Naive thymus-derived CD4-positive, alpha-beta T cell (primary cell): ENCODE measurements at regions not wholly inside any gene's neighbourhood (a gene's known extent, or its start where the extent isn't known, plus 50 kb on each side); places are given as distances from the start of the nearest gene placed in this dataset.

Experiments
- ATAC-seq: fragments of 150-1000 bp; cut with Tn5 transposase; 2 replicates; pipeline ENCODE4 v1.10.0; 2021; ENCODE audit warnings: mild to moderate bottlenecking, moderate library complexity
- CTCF ChIA-PET: fragments of 350-600 bp; sonication (Branson Sonifier 250); formaldehyde crosslinking; loops from one replicate; lab custom pipeline; 2021; ENCODE audit warnings: antibody characterized with exemption; lab: Charles Lee
- POLR2A ChIA-PET: fragments of 350-600 bp; sonication (Branson Sonifier 250); formaldehyde crosslinking; loops from one replicate; lab custom pipeline; 2021; ENCODE audit warnings: antibody characterized with exemption, inconsistent platforms; lab: Charles Lee
- DNase-seq, 9 donors: peaks; one replicate each; pipeline versions ENCODE4 v3.0.0 to v3.0.0-alpha.2; 2020 to 2022; ENCODE audit warnings: mixed read lengths in 1 of 9
- H3K27ac ChIP-seq: one replicate; pipeline ENCODE4 v1.7.0; 2013; ENCODE audit warnings: mild to moderate bottlenecking, low read depth, low read length, moderate library complexity
- H3K27me3 ChIP-seq, 2 donors: one replicate each; pipeline ENCODE4 v1.7.0; 2013; ENCODE audit warnings: low read length in 2 of 2, mild to moderate bottlenecking in 2 of 2, moderate library complexity in 2 of 2; ENCODE audit not compliant: control insufficient read depth in 2 of 2, insufficient read depth in 2 of 2
- H3K36me3 ChIP-seq, 3 experiments: 1 replicate in 2 of 3; 2 replicates in 1 of 3; pipeline ENCODE4 v1.7.0; 2013; ENCODE audit warnings: low read length in 3 of 3, mild to moderate bottlenecking in 3 of 3, moderate library complexity in 1 of 3; ENCODE audit not compliant: insufficient read depth in 3 of 3, control insufficient read depth in 2 of 3
- H3K4me1 ChIP-seq, 2 donors: one replicate each; pipeline ENCODE4 v1.7.0; 2013; ENCODE audit warnings: low read length in 2 of 2, mild to moderate bottlenecking in 2 of 2, moderate library complexity in 1 of 2; ENCODE audit not compliant: control insufficient read depth in 2 of 2, insufficient read depth in 2 of 2
- H3K4me3 ChIP-seq: 2 replicates; pipeline ENCODE4 v1.7.0; 2013; ENCODE audit warnings: mild to moderate bottlenecking, low read length
- H3K9me3 ChIP-seq, 3 experiments: 1 replicate in 2 of 3; 2 replicates in 1 of 3; pipeline ENCODE4 v1.7.0; 2013; ENCODE audit warnings: low read length in 3 of 3; ENCODE audit not compliant: control insufficient read depth in 2 of 3
- H3K27ac Mint-ChIP-seq, 9 donors: one replicate each; pipeline ENCODE4 v1.8.0; 2020 to 2022; ENCODE audit warnings: mixed read lengths in 9 of 9, mild to moderate bottlenecking in 8 of 9, moderate library complexity in 5 of 9, inconsistent platforms in 2 of 9
- H3K27me3 Mint-ChIP-seq, 5 donors: one replicate each; pipeline ENCODE4 v1.8.0; 2021 to 2022; ENCODE audit warnings: mixed read lengths in 5 of 5, mild to moderate bottlenecking in 1 of 5
- H3K36me3 Mint-ChIP-seq, 5 donors: one replicate each; pipeline ENCODE4 v1.8.0; 2020 to 2022; ENCODE audit warnings: mixed read lengths in 5 of 5, mild to moderate bottlenecking in 3 of 5, inconsistent platforms in 1 of 5
- H3K4me1 Mint-ChIP-seq, 7 donors: one replicate each; pipeline ENCODE4 v1.8.0; 2020 to 2022; ENCODE audit warnings: mixed read lengths in 7 of 7, mild to moderate bottlenecking in 3 of 7, inconsistent platforms in 1 of 7
- H3K4me3 Mint-ChIP-seq, 10 donors: one replicate each; pipeline ENCODE4 v1.8.0; 2020 to 2022; ENCODE audit warnings: mild to moderate bottlenecking in 10 of 10, mixed read lengths in 10 of 10, moderate library complexity in 6 of 10, inconsistent platforms in 2 of 10
- H3K9me3 Mint-ChIP-seq, 11 donors: one replicate each; pipeline ENCODE4 v1.8.0; 2020 to 2022; ENCODE audit warnings: mixed read lengths in 11 of 11, mild to moderate bottlenecking in 4 of 11, inconsistent platforms in 1 of 11, moderate library complexity in 1 of 11
- intact Hi-C, 2 donors: fragments of 100-400 bp; cut with micrococcal nuclease; formaldehyde crosslinking; loops; one replicate each; pipeline ENCODE4 v1.15.1; 2023

GRCh38 chr4:27148211-27148895 lies 287.7 kb downstream of the STIM2 start:
- Histone ChIP-seq H3K27me3 (no peaks in the 10 kb centered on the region), H3K36me3 (no peaks in the 10 kb centered on the region), H3K27ac (no peak overlapping the region), H3K4me3 (no peak overlapping the region), H3K9me3 (no peaks in the 10 kb centered on the region), H3K4me1 (no peaks in the 10 kb centered on the region)
- H3K4me1 Mint-ChIP-seq = no peaks in the 10 kb centered on the region
- ChIA-PET POLR2A (no interaction called here), CTCF (no interaction called here)
- DNase-seq (no peak), ATAC-seq (no peak)
- no peak overlapping the region for H3K4me3 Mint-ChIP-seq
- peaks cover 0 to 21% (median 12%) of the 10 kb centered on the region in 11 donors for H3K9me3 Mint-ChIP-seq
- H3K27me3 Mint-ChIP-seq = peaks cover 0 to 36% (median 13%) of the 10 kb centered on the region in 5 donors
- intact Hi-C loops = no loop called here
- H3K27ac Mint-ChIP-seq = no peak overlapping the region
- H3K36me3 Mint-ChIP-seq = no peaks in the 10 kb centered on the region

DNA sequence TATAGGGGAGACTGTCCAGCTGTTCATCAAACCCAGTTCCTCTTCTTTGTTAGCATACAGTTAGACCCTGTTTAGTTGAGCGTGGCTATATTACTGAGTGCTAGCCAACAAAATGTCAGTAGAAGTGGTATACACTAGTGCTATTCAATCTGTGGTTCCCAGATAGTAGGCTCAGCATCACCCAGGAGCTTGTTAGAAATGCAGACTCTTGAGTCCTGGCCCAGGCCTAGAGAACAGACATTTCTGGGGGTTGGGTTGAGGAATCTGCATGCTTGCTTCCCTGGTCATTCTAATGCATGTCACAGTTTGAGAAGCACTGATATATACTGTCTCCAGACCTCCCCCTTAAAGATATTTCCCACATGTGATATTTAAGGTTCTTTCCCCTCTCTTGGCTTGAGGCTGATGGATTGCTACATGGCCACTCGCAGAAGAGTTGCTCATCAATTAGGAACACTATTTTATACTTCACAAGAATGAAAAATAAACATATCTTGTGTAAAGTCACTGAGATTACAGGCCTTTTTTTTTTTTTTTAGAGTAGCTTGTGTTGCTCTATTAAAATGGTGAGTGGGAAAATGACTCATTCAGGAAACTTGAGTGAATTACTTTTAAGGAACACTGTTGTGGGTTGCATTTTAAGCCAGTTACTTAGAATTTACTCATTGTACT lies 289.0 kb downstream of the STIM2 start:
- intact Hi-C loops = no loop called here
- H3K36me3 ChIP-seq = no peaks in the 10 kb centered on the region
- Mint-ChIP-seq H3K27me3 (peaks cover 0 to 34% (median 7%) of the 10 kb centered on the region in 5 donors), H3K36me3 (no peaks in the 10 kb centered on the region), H3K4me3 (no peak overlapping the region), H3K4me1 (no peaks in the 10 kb centered on the region), H3K9me3 (peaks cover 0 to 21% (median 11%) of the 10 kb centered on the region in 11 donors), H3K27ac (no peak overlapping the region)
- H3K27ac ChIP-seq = no peak overlapping the region
- no peak for DNase-seq
- no peak for ATAC-seq
- no peak overlapping the region for H3K4me3 ChIP-seq
- POLR2A ChIA-PET = no interaction called here
- H3K27me3 ChIP-seq = no peaks in the 10 kb centered on the region
- CTCF ChIA-PET = no interaction called here
- H3K9me3 ChIP-seq = no peaks in the 10 kb centered on the region
- H3K4me1 ChIP-seq = no peaks in the 10 kb centered on the region

DNA sequence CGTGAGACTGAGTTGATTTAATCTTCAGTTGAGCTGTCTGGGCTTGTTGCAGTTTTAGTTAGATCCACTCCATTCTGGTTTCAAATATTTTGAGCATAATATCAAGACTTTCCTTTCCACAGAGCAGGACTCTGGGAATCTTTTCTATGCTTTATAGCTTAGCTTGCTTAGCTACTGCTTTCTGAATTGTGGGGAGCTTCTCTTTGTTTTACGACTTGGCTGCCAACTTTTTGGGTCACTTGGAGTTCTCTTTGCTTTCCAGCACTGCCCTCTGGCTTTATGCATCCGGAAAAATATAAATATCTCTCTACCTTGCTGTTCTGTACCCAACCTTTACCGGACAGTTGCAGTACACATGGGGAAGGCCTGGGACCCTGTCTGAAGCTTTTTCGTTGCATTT lies 292.1 kb downstream of the STIM2 start:
- ChIA-PET POLR2A (no interaction called here), CTCF (no interaction called here)
- Mint-ChIP-seq H3K9me3 (peaks cover 0 to 5% (median 0%) of the 10 kb centered on the region in 11 donors), H3K36me3 (peaks cover 0 to 5% (median 0%) of the 10 kb centered on the region in 5 donors), H3K4me3 (no peak overlapping the region), H3K4me1 (no peaks in the 10 kb centered on the region), H3K27me3 (peaks cover 0 to 32% (median 19%) of the 10 kb centered on the region in 5 donors), H3K27ac (no peak overlapping the region)
- no peak for DNase-seq
- ATAC-seq = no peak
- Histone ChIP-seq H3K36me3 (no peaks in the 10 kb centered on the region), H3K4me3 (no peak overlapping the region), H3K4me1 (no peaks in the 10 kb centered on the region), H3K9me3 (no peaks in the 10 kb centered on the region), H3K27ac (no peak overlapping the region), H3K27me3 (no peaks in the 10 kb centered on the region)
- intact Hi-C loops = no loop called here

DNA sequence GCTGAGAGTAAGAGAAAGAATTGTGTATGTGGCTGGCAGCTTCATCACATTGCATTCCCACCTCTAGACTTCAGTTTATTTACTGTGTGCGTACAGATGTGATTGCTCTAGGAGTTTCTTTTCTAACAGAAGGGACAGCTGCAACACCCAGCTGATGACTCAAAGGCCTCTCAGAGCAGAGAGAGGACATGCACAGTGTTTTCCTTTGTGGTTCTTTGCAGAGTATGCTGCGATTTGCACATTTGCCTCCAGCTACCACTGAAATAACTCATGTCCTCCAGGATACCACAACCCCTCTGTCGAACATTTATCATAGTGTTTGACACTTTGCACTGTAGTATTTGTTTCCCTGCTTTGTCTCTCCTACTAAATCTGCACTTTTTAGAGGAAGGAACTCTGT lies 294.1 kb downstream of the STIM2 start:
- no peak overlapping the region for H3K27ac ChIP-seq
- DNase-seq = no peak
- ChIA-PET CTCF (no interaction called here), POLR2A (no interaction called here)
- H3K9me3 ChIP-seq = no peaks in the 10 kb centered on the region
- intact Hi-C loops = no loop called here
- H3K36me3 Mint-ChIP-seq = peaks cover 0 to 5% (median 0%) of the 10 kb centered on the region in 5 donors
- no peak overlapping the region for H3K27ac Mint-ChIP-seq
- no peak overlapping the region for H3K4me3 ChIP-seq
- ATAC-seq = no peak
- H3K4me1 ChIP-seq = no peaks in the 10 kb centered on the region
- no peaks in the 10 kb centered on the region for H3K27me3 ChIP-seq
- H3K4me1 Mint-ChIP-seq = no peaks in the 10 kb centered on the region
- peaks cover 0 to 5% (median 0%) of the 10 kb centered on the region in 11 donors for H3K9me3 Mint-ChIP-seq
- no peaks in the 10 kb centered on the region for H3K36me3 ChIP-seq
- H3K27me3 Mint-ChIP-seq = peaks cover 0 to 33% (median 19%) of the 10 kb centered on the region in 5 donors
- no peak overlapping the region for H3K4me3 Mint-ChIP-seq

- POLR2A ChIA-PET = interaction anchor here (0.6 kb wide), 1 partner anchor 156 kb away, joined by 3 read pairs; no protein-coding TSS in a partner anchor
- H3K27me3 Mint-ChIP-seq = peaks cover 0 to 13% (median 7%) of the 10 kb centered on the region in 5 donors
- Histone ChIP-seq H3K9me3 (no peaks in the 10 kb centered on the region), H3K27ac (no peak overlapping the region), H3K27me3 (no peaks in the 10 kb centered on the region), H3K4me1 (no peaks in the 10 kb centered on the region), H3K36me3 (no peaks in the 10 kb centered on the region), H3K4me3 (no peak overlapping the region)
- peaks cover 0 to 5% (median 0%) of the 10 kb centered on the region in 11 donors for H3K9me3 Mint-ChIP-seq
- CTCF ChIA-PET = no interaction called here
- H3K27ac Mint-ChIP-seq = no peak overlapping the region
- H3K4me1 Mint-ChIP-seq = no peaks in the 10 kb centered on the region
- H3K36me3 Mint-ChIP-seq = peaks cover 0 to 5% (median 0%) of the 10 kb centered on the region in 5 donors
- intact Hi-C loops = no loop called here
- H3K4me3 Mint-ChIP-seq = no peak overlapping the region
- DNase-seq (no peak), ATAC-seq (no peak)
Observed at GRCh38 chr4:27161191-27161590, 300.6 kb downstream of the STIM2 start.

DNA sequence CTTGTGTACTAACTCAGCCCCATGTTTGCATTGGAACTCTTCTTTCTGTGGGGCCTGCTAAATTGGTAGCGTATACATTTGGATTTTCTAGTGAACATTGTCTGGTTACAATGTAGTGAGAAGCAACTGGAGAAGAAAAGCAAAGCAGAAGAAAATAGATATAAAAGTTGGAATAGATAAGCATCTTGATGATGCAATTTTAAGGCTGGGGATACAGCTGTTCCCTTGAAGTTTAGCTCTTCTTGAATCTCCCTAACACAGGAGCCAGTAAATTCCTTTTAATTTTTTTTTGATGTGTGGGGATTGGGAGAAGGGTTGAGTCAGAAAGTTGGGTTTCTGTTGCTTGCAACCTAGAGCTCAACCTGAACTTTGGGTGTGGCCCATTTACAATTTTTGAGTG lies 308.1 kb downstream of the STIM2 start:
- DNase-seq = no peak

More for the DNA sequence above, 308.1 kb downstream of the STIM2 start:
- no peak for ATAC-seq
- intact Hi-C loops = no loop called here
- H3K36me3 Mint-ChIP-seq = no peaks in the 10 kb centered on the region
- Histone ChIP-seq H3K4me3 (no peak overlapping the region), H3K27ac (no peak overlapping the region), H3K9me3 (no peaks in the 10 kb centered on the region), H3K36me3 (no peaks in the 10 kb centered on the region), H3K27me3 (no peaks in the 10 kb centered on the region), H3K4me1 (no peaks in the 10 kb centered on the region)
- no peaks in the 10 kb centered on the region for H3K4me1 Mint-ChIP-seq
- ChIA-PET POLR2A (no interaction called here), CTCF (no interaction called here)
- H3K27me3 Mint-ChIP-seq = no peaks in the 10 kb centered on the region
- H3K9me3 Mint-ChIP-seq = peaks cover 0 to 9% (median 4%) of the 10 kb centered on the region in 11 donors
- H3K4me3 Mint-ChIP-seq = no peak overlapping the region
- no peak overlapping the region for H3K27ac Mint-ChIP-seq
